GM18907 (cell line): ENCODE measurements at regions not wholly inside any gene's neighbourhood (a gene's known extent, or its start where the extent isn't known, plus 50 kb on each side); places are given as distances from the start of the nearest gene placed in this dataset.

Source experiments
- ATAC-seq: cut with Tn5 transposase; IDR thresholded peaks from one replicate; pipeline ENCODE4 v1.9.1; 2021; ENCODE audit warnings: mild to moderate bottlenecking, moderate library complexity; ENCODE audit not compliant: unreplicated experiment

- ATAC-seq = no peak
Measured at GRCh38 chr6:98498866-98499265, 335.5 kb upstream of the POU3F2 start.

- ATAC-seq = peak; percentile 58
Measured at GRCh38 chr6:98514073-98514720, 320.2 kb upstream of the POU3F2 start.

DNA sequence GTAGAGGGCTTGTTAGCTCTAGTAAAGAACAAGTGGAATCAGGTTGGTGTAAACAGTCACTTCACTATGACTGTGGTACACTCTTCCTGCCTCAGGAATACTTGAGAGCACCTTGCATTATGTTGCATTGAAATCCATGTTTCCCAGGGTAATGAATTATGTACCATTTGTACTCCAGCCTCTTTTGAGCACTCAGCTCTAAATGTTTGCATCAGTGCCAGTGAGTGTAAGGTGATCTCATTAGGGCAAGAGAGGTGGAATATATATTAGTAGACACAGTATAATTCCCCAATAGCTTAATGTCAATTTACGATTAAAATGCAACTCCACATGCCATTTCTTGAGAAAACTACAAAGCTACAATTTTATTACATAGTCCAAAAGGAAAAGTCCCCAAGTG is 319.6 kb upstream of the POU3F2 start:
- ATAC-seq = no peak

GRCh38 chr6:98516206-98516605 is 318.2 kb upstream of the POU3F2 start:
- ATAC-seq = no peak

- no peak for ATAC-seq
Measured at GRCh38 chr6:98516866-98517265, 317.5 kb upstream of the POU3F2 start.

- ATAC-seq = no peak
Measured at GRCh38 chr6:98525860-98526259, 308.5 kb upstream of the POU3F2 start.

GRCh38 chr6:98526465-98526864 is 307.9 kb upstream of the POU3F2 start:
- no peak for ATAC-seq

- no peak for ATAC-seq
Measured at GRCh38 chr6:98529364-98529763, 305.0 kb upstream of the POU3F2 start.

DNA sequence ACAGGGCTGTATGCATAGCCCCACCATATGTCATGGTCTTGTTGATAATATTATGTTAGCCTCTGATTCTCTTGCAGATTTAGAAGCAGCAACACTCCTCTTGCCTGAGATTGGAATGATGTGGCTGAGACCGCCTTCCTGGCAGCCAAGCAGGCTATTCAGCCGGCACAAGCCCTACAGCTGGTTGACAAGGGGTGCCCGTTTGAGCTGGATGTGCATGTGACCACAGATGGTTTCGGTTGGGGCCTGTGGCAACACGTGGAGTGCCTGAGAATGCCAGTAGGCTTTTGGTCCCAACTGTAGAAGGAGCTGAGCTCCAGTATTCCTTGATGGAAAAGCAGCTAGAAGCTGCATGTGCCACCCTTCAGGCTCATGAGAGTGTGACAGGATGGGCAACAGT is 303.6 kb upstream of the POU3F2 start:
- no peak for ATAC-seq

DNA sequence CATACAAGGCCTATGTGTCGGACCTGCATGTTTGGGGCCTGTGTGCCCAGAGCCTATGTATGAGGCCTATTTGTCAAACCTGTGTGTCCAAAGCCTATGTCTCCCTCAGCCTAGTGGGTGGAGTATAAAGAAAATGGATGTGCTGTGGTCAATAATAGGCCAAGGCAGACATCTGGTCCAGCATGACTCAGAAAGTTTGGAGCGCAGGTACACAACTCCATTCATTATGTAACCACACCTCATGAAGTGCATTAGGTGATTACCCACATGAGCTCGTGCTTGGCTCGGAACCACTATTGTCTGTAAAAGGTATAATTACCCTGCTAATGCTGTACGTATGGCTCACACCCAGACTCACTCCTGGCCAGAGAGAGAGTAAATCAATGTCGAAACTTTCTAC is 302.4 kb upstream of the POU3F2 start:
- ATAC-seq = no peak

- peak; percentile 65 for ATAC-seq
Measured at GRCh38 chr6:98539741-98540140, 294.6 kb upstream of the POU3F2 start.

DNA sequence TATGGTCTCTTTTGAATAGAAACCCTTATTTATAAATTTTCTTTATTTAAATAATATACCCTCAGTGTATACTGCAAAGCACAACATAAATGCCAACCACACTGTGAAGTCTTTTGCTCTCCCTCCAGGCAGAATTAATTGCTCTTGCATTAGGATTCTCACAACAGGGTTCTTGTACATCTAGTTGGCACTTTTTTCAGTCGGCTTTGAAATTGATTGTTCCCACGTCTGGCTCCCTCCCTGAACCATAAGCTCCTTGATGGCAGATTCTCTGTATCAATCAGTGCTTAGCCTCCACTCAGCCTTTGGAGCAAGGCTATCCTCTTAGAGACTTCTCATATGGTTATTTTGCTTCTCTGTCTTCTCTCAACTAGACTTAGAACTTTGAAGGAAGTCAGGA is 288.0 kb upstream of the POU3F2 start:
- ATAC-seq = no peak

DNA sequence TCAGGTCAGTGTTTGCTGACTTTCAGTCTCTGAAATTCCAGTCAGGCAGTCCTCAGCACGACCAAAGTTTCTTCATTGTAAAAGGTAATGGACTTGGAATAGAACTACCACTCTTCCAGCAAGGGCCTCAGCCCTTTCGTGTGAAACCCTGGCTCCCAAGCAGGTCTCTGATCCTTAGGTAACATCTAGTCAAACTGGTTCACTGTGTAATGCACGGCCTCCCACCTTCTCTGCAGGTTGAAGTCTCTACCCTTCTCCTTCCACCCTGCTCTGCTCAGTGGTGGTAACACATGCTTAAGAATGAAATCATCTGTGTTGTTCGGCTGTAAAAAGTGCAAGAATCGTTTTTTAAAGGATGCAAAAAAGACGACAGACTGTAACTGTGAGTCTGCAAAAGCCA is 287.2 kb upstream of the POU3F2 start:
- no peak for ATAC-seq

DNA sequence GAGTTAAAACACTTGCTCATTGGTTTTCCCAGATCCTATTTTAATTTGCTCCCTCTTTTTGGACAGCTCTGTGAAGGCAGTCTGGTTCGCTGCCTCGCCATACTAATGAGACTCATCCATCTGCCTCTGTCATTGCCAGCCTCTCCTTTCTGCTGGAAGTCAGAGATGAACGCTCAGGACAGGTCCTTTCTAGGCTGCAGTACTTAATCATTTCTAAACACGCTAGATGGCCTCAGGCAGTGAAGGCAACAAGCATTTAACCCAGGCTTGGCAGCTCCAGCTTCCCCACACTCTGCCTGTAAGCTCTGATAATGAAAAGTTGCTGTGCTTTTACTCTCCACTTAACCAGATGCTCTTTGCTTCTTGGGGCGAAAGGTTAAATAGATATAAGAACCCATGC is 286.7 kb upstream of the POU3F2 start:
- ATAC-seq = no peak

DNA sequence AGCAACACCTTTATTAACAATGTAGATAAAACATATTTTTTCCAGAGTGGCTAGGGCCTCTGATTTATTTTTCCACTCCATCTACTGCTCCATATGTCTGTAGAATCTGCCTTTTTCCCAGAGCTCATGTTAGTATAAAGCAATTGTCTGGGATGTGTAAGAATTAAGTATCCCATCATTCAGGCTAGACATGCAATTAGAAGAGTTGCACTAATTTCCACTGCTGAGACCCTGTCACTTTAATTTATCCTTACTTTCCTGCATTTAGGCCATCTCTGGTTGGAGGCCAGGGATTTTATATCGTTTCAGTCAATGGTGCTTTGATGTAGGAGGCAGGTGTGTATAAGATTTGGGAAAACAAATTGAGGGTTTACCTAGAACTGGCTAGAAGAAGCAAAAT is 286.1 kb upstream of the POU3F2 start:
- no peak for ATAC-seq

DNA sequence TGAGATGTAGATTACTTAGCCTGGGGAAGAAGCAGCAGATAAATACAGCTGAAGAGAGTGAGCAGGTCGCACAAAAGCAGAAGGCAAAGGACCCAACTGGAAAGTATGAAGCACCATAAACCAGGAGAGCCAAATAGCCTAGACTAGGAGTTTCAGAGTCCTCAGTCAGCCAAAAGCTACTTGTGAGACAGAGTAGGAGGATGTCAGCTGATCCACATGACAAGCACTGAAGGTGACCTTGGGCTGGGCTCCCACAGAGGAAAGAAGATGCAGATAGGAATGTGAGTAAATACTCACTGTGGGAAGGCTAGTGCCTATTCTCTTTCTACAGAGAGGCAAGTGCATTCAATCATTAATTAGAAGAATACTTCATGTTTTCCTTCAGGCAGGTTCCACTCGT is 274.0 kb upstream of the POU3F2 start:
- ATAC-seq = no peak

GRCh38 chr6:98560841-98561240 is 273.5 kb upstream of the POU3F2 start:
- ATAC-seq = no peak

GRCh38 chr6:98566126-98566525 is 268.2 kb upstream of the POU3F2 start:
- no peak for ATAC-seq

DNA sequence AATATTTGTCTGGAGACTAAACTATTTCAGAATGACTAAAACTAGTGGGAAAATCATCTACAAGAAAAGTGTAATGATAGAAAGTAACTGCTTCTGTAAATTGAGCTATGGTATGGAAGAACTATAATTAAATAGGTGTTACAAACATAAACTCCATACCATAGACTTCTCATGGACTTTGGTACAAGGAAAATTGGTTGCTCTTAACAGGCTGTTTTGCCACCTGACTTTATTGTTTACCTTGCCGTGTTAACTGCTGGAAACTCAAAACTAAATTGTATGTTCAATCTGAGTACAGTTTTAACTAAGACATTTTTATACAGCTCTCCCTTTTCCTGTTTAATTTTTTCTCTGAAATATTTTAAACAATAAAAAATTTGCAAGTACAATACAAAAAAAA is 261.8 kb upstream of the POU3F2 start:
- ATAC-seq = no peak

GRCh38 chr6:98574984-98575383 is 259.4 kb upstream of the POU3F2 start:
- ATAC-seq = no peak

- no peak for ATAC-seq
Measured at GRCh38 chr6:98576791-98577190, 257.6 kb upstream of the POU3F2 start.

- ATAC-seq = no peak
Measured at GRCh38 chr6:98578016-98578415, 256.4 kb upstream of the POU3F2 start.

- no peak for ATAC-seq
Measured at GRCh38 chr6:98579079-98579478, 255.3 kb upstream of the POU3F2 start.
